ENCODE measurements at regions not wholly inside any gene's neighbourhood (a gene's known extent, or its start where the extent isn't known, plus 50 kb on each side); places are given as distances from the start of the nearest gene placed in this dataset.

DNA sequence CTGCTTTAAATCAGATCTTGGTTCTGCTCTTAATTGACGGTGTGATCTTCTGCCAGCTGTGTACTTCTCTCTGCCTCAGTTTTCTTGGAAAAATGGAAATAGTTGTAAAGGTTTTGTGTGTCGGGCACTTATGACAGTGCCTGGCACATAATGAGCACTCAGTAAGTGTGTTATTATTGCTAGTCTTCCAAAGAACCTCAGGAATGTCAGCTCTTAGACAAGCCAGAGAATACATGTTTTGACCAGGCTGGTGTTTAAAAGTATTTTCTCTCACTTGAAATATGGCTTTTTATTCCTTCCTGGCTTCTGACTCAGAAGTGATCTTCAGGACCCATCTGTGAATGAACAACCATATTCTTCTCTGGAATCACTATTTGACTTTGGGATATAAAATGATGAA, 304.1 kb downstream of the SNAPC1 start:
- no peak for TF ChIP-seq CTCF (IDR thresholded peaks at IDR 0.05; ENCODE audit: insufficient read depth in 1 of 2, low read depth in 1 of 2, low read length in 1 of 2, severe bottlenecking in 1 of 2, unreplicated experiment in 1 of 2)
- Mint-ChIP-seq H3K27me3 (ENCODE audit: insufficient read depth, unreplicated experiment) (peaks cover 3% of the 10 kb centered on the region), H3K36me3 (ENCODE audit: insufficient read depth, unreplicated experiment) (no peaks in the 10 kb centered on the region), H3K27ac (ENCODE audit: unreplicated experiment) (no peak overlapping the region), H3K9me3 (ENCODE audit: unreplicated experiment) (no peaks in the 10 kb centered on the region), H3K4me1 (ENCODE audit: low read depth, unreplicated experiment) (no peaks in the 10 kb centered on the region), H3K4me3 (ENCODE audit: unreplicated experiment) (no peak overlapping the region)
- intact Hi-C loops (cut with micrococcal nuclease; ENCODE audit: unreplicated experiment) = no loop called here
- no peaks in the 10 kb centered on the region for H3K4me1 ChIP-seq
- DNase-seq = no peak
- no peak overlapping the region for H3K4me3 ChIP-seq (ENCODE audit: low read depth, low read length)
- CTCF ChIA-PET = no interaction called here
- H3K36me3 ChIP-seq (ENCODE audit: control insufficient read depth, insufficient read depth, low read length) = no peaks in the 10 kb centered on the region
- BruUV-seq (replicated peaks) = no TSS peak
- H3K27me3 ChIP-seq (replicated peaks; ENCODE audit: control insufficient read depth, insufficient read depth, low read length) = no peaks in the 10 kb centered on the region; the same call in 1 of the 2 replicates
- H3K9me3 ChIP-seq = no peaks in the 10 kb centered on the region
- POLR2A ChIA-PET = no interaction called here

DNA sequence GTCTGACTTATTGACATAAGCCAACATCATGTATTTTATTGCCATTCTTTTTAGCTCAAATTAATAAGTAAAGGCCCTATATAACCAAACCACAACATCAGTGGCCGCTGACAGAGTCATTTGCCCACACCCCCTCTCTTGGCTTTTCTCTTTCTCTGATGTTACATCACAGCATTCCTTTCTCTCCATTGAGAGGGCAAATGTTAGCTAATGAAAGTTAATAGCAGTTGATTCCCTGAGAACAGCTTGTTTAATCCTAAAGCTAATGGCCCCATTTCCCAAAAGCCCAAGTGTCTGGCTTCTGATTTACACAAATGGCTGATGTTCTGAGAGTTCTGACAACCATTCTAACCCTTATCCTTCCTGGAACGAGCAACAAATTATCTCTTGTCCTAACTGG, 308.8 kb downstream of the SNAPC1 start:
- Histone ChIP-seq H3K4me3 (ENCODE audit: low read depth, low read length) (no peak overlapping the region), H3K4me1 (no peaks in the 10 kb centered on the region), H3K9me3 (no peaks in the 10 kb centered on the region), H3K27me3 (replicated peaks; ENCODE audit: control insufficient read depth, insufficient read depth, low read length) (no peaks in the 10 kb centered on the region; the same call in none of the 2 replicates), H3K36me3 (ENCODE audit: control insufficient read depth, insufficient read depth, low read length) (no peaks in the 10 kb centered on the region)
- Mint-ChIP-seq H3K4me1 (ENCODE audit: low read depth, unreplicated experiment) (no peaks in the 10 kb centered on the region), H3K4me3 (ENCODE audit: unreplicated experiment) (no peak overlapping the region), H3K27ac (ENCODE audit: unreplicated experiment) (no peak overlapping the region), H3K9me3 (ENCODE audit: unreplicated experiment) (no peaks in the 10 kb centered on the region), H3K36me3 (ENCODE audit: insufficient read depth, unreplicated experiment) (no peaks in the 10 kb centered on the region), H3K27me3 (ENCODE audit: insufficient read depth, unreplicated experiment) (no peaks in the 10 kb centered on the region)
- ChIA-PET CTCF (no interaction called here), POLR2A (no interaction called here)
- no peak for TF ChIP-seq CTCF (IDR thresholded peaks at IDR 0.05; ENCODE audit: insufficient read depth in 1 of 2, low read depth in 1 of 2, low read length in 1 of 2, severe bottlenecking in 1 of 2, unreplicated experiment in 1 of 2)
- BruUV-seq (replicated peaks) = no TSS peak
- intact Hi-C loops (cut with micrococcal nuclease; ENCODE audit: unreplicated experiment) = no loop called here
- no peak for DNase-seq

- CTCF ChIA-PET = no interaction called here
- H3K27me3 ChIP-seq (replicated peaks; ENCODE audit: control insufficient read depth, insufficient read depth, low read length) = no peaks in the 10 kb centered on the region; the same call in 1 of the 2 replicates
- H3K9me3 ChIP-seq = no peaks in the 10 kb centered on the region
- no TSS peak for BruUV-seq (replicated peaks)
- Mint-ChIP-seq H3K9me3 (ENCODE audit: unreplicated experiment) (no peaks in the 10 kb centered on the region), H3K27ac (ENCODE audit: unreplicated experiment) (no peak overlapping the region), H3K27me3 (ENCODE audit: insufficient read depth, unreplicated experiment) (no peaks in the 10 kb centered on the region), H3K4me3 (ENCODE audit: unreplicated experiment) (no peak overlapping the region), H3K36me3 (ENCODE audit: insufficient read depth, unreplicated experiment) (no peaks in the 10 kb centered on the region), H3K4me1 (ENCODE audit: low read depth, unreplicated experiment) (no peaks in the 10 kb centered on the region)
- no peak for DNase-seq
- TF ChIP-seq CTCF (IDR thresholded peaks at IDR 0.05; ENCODE audit: insufficient read depth in 1 of 2, low read depth in 1 of 2, low read length in 1 of 2, severe bottlenecking in 1 of 2, unreplicated experiment in 1 of 2) = no peak
- intact Hi-C loops (cut with micrococcal nuclease; ENCODE audit: unreplicated experiment) = no loop called here
- no peaks in the 10 kb centered on the region for H3K36me3 ChIP-seq (ENCODE audit: control insufficient read depth, insufficient read depth, low read length)
- POLR2A ChIA-PET = no interaction called here
- no peak overlapping the region for H3K4me3 ChIP-seq (ENCODE audit: low read depth, low read length)
- H3K4me1 ChIP-seq = no peaks in the 10 kb centered on the region
These were observed 314.1 kb downstream of the SNAPC1 start for GRCh38 chr14:62076368-62076767.
